ENCODE measurements at regions not wholly inside any gene's neighbourhood (a gene's known extent, or its start where the extent isn't known, plus 50 kb on each side); places are given as distances from the start of the nearest gene placed in this dataset.

- TF ChIP-seq TAF1 (IDR thresholded peaks at IDR 0.05; ENCODE audit: borderline replicate concordance, insufficient read depth, low read length) (no peak), POLR2AphosphoS5 (IDR thresholded peaks at IDR 0.05; ENCODE audit: low read depth, low read length) (no peak), SIN3A (IDR thresholded peaks at IDR 0.05; ENCODE audit: borderline replicate concordance, insufficient read depth, low read length) (no peak), FOXP2 (optimal IDR thresholded peaks at IDR 0.05; ENCODE audit: borderline replicate concordance, extremely low read depth, extremely low read length, insufficient read depth) (no peak)
- TF ChIP-seq, protein P1, sequence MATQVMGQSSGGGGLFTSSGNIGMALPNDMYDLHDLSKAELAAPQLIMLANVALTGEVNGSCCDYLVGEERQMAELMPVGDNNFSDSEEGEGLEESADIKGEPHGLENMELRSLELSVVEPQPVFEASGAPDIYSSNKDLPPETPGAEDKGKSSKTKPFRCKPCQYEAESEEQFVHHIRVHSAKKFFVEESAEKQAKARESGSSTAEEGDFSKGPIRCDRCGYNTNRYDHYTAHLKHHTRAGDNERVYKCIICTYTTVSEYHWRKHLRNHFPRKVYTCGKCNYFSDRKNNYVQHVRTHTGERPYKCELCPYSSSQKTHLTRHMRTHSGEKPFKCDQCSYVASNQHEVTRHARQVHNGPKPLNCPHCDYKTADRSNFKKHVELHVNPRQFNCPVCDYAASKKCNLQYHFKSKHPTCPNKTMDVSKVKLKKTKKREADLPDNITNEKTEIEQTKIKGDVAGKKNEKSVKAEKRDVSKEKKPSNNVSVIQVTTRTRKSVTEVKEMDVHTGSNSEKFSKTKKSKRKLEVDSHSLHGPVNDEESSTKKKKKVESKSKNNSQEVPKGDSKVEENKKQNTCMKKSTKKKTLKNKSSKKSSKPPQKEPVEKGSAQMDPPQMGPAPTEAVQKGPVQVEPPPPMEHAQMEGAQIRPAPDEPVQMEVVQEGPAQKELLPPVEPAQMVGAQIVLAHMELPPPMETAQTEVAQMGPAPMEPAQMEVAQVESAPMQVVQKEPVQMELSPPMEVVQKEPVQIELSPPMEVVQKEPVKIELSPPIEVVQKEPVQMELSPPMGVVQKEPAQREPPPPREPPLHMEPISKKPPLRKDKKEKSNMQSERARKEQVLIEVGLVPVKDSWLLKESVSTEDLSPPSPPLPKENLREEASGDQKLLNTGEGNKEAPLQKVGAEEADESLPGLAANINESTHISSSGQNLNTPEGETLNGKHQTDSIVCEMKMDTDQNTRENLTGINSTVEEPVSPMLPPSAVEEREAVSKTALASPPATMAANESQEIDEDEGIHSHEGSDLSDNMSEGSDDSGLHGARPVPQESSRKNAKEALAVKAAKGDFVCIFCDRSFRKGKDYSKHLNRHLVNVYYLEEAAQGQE (IDR thresholded peaks at IDR 0.05; ENCODE audit: insufficient read depth in 1 of 2, low read depth in 2 of 2, low read length in 2 of 2): no peak
Measured at GRCh38 chr1:30253807-30254440, 469.5 kb downstream of the MATN1 start.

Data from PFSK-1 (cell line).